Erythroblast (primary cell): ENCODE measurements at regions not wholly inside any gene's neighbourhood (a gene's known extent, or its start where the extent isn't known, plus 50 kb on each side); places are given as distances from the start of the nearest gene placed in this dataset.
"Not testable (repeated sequence)": the region's sequence is repeated elsewhere in the genome, so short reads cannot be mapped to it uniquely, and the experiment has no call there.

Source experiments
- DNase-seq, 2 experiments: peaks; one replicate each; lab custom pipeline; 2025; lab: John Stamatoyannopoulos, UW
- GATA1 ChIP-seq: IDR thresholded peaks from 2 replicates; pipeline ENCODE4 v1.6.1; 2011; ENCODE audit warnings: low read depth, mild to moderate bottlenecking, control low read depth, low read length, moderate library complexity
- POLR2A ChIP-seq: IDR thresholded peaks from 2 replicates; pipeline ENCODE4 v1.6.1; 2011; ENCODE audit warnings: mild to moderate bottlenecking, low read length

DNA sequence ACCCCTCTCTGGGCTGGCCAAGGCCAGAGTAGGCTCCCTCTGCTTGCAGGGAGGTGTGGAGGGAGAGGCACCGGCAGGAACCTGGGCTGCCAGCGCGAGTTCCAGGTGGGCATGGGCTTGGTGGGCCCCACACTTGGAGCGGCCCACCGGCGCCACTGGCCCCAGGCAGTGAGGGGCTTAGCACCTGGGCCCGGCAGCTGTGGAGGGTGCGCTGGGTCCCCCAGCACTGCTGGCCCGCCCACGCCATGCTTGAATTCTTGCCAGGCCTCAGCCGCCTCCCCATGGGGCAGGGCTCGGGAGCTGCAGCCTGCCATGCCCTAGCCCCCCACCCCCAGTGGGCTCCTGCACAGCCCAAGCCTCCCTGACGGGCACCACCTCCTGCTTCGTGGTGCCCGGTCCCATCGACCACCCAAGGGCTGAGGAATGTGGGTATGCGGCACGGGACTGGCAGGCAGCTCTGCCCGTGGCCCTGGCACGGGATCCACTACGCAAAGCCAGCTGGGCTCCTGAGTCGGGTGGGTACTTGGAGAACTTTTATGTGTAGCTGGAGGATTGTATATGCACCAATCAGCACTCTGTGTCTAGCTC, 1648.0 kb downstream of the OLFM4 start:
- no peak for TF ChIP-seq GATA1
- TF ChIP-seq POLR2A: no peak
- no peak for DNase-seq

DNA sequence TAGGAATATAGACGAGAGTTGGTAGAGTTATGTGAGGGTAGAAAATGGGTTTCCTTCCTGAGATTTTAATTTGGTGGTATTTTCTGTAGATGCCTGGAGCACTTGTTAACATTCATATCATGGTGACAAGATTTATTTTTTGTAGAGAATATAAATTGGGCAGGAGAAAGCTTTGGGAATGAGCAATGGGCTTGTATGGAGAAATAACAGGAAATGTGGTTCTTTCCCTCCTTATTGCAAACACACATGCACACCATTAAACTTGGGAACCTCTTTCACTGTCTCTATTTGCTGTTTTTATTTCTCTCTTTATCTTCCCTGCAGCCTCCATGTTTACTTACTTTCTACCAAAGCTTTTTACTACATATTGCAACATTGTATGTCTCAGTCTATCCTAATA, 1653.6 kb downstream of the OLFM4 start:
- no peak for TF ChIP-seq GATA1
- TF ChIP-seq POLR2A: no peak
- no peak for DNase-seq

DNA sequence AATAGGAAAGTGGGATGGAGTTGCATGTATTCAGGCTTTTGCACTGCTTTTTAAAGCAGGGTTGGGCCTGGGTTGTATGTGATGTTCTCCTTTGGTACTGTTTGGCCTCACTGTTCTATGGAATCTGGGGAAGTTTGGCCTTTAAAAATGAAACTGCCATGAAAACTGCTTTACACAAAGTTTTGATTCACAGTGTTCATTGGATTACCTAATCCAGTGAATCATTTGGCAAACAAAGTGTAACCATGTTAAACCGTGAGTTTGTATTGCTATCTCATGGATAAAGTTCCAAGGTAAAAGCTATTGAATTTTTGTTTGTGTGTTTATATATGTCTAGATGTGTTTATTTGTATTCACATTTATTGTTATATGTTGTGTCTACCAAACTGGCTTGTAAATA, 1658.6 kb downstream of the OLFM4 start:
- TF ChIP-seq GATA1 (no peak), POLR2A (no peak)
- DNase-seq: no peak

DNA sequence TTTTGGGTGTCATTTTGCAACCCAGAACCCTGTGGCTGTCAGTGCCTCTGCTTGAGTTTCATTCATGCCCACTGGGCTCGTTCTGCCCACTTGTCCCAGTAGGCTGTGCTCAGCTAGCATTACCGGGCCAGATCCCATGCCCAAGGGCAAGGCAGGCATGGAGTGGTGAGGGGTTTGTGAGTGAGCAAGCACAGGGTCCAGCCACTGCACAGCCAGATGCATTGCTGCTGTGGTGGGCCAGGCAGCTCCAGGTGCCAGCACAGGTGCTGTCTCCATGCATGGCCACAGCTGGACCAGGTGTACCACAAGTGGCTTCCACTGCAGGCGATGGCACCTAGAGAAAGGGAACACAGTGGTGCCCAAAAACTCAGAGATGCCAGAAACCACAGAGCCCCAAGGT, 1671.2 kb downstream of the OLFM4 start:
- no peak for TF ChIP-seq GATA1
- TF ChIP-seq POLR2A: no peak
- no peak for DNase-seq

DNA sequence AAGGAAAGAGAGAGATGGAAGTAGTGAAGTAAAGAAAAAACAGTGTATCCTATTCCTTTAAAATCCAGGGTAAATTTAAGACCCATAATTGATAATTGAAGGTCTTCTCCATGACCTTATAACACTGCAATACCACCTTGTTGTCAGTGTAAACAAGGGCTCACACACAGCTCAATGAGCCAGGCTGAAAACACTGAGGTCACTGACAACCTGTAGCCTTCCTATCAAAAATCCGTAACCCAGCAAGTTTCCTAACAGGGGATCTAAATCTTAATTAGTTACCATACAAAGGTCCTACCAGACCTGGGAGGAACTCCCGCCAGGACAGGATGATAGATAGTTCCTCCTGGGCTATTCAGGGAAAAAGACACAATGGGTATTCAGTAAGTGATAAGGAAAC, 1677.1 kb downstream of the OLFM4 start:
- DNase-seq: no peak
- TF ChIP-seq GATA1: no peak
- TF ChIP-seq POLR2A: no peak

DNA sequence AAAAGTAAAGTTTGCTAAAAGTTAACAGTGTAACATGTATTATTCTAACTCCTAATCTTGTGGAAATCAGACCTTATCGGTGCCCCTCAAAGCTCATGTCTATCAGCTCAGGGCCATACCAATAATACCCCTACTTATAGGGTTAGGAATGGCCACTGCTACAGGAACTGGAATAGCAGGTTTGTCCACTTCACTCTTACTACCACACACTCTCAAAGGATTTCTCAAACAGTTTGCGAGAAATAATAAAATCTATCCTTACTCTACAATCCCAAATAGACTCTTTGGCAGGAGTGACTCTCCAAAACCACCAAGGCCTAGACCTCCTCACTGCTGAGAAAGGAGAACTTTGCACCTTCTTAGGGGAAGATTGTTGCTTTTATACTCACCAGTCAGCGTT, 1677.7 kb downstream of the OLFM4 start:
- TF ChIP-seq POLR2A: no peak
- no peak for TF ChIP-seq GATA1
- DNase-seq: no peak

DNA sequence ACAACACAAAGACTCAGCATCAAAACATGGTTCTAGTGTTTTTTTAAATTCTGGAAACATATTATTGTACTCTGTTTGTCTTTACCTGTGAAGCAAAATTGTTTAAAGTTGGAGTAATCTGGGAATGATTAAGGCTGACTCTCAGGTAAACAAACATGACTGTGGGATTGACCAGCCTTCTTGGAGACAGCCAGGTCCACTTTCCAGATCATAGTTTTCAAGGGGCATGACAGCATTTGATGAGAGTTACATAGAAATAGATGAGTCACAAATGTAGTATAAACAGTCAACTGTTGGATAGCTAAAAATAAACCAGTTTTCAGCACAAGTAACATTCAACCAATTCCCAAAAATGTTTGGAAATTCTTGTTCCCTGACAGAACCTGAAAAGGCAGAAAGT, 1680.9 kb downstream of the OLFM4 start:
- no peak for DNase-seq
- no peak for TF ChIP-seq GATA1

DNA sequence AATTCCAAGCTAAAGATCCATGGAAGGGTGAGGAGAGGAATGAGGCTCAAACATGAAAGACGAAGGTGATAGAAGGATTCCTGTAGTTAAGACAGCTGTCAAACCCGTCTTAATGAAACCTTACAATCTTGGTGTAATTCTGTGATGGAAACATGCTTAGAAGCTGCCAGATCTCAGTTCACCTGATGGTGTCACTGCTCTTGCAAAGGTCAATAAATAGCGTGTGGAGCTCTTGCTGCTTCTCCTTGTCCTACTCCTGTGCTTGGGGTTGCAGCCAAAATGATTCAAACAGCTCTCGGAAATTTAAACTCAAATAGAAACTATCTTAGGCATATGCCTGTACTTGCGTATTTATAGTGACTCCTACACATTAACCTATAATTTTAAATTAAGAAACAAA, 1705.0 kb downstream of the OLFM4 start:
- no peak for TF ChIP-seq POLR2A
- TF ChIP-seq GATA1: no peak
- DNase-seq: no peak

DNA sequence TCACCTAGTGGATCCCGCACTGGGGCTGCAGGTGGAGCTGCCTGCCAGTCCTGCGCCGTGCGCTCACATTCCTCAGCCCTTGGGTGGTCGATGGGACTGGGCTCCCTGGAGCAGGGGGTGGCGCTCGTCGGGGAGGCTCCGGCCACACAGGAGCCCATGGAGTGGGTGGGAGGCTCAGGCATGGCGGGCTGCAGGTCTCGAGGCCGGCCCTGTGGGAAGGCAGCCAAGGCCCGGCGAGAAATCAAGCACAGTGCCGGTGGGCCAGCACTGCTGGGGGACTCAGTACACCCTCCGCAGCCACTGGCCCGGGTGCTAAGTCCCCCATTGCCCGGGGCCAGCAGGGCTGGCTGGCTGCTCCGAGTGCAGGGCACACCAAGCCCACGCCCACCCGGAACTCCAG, 1708.6 kb downstream of the OLFM4 start:
- DNase-seq: not testable (repeated sequence)

DNA sequence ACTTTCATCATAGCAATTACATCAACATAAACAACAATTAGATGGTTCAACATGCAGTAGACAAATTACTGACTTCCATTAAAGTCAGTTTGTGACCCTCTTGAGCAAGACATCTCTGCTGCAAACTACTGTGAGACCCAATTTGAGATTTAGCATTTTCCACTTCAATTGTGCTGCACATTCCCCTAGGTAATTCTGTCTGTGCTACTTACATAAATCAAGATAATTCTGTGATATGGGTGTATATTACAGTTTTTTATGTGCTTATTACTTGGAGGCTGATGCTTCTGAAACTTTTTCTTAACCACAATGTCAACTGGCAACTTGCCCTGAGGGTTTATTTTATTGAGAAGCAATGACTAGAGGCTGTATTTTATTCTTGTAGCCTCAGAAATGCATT, 1714.4 kb downstream of the OLFM4 start:
- DNase-seq: no peak
- TF ChIP-seq POLR2A (no peak), GATA1 (no peak)

DNA sequence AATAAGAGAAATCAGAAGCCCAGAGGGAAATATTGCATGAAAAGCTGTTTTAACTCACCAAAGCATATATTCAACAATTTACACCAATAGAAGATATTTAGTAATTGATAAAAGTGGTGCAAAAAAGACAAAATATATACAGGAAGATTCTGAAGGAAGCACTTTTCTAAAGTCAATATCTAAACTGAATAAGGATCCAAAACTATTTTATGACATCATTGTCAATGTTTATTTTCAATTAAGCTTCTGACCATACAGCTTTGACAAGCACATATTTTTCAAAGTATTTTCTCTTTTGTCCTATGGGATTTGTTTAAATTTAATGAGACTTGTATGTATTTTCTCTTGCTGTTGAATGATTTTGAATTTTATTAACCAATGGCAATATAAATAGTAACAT, 1716.1 kb downstream of the OLFM4 start:
- TF ChIP-seq GATA1 (no peak), POLR2A (no peak)
- no peak for DNase-seq

DNA sequence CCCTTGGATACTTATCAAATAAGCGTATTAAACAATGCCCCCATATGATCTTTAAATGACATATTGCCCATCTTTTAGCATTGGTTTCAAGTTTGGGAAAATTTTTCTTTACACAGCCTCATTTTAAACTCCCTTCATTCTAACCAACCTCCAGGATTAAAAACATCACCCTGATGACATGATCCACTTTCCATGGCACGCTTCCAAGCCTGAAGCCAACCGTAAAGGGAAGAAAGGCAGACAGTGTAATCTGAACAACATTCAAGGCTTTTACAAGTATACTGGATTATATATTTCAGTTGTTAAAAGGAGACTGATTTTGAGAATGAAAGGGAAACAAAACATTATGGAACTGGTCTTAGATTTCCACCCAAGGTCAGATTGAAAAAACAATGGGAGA, 1721.9 kb downstream of the OLFM4 start:
- DNase-seq: no peak
- TF ChIP-seq GATA1 (no peak), POLR2A (no peak)

DNA sequence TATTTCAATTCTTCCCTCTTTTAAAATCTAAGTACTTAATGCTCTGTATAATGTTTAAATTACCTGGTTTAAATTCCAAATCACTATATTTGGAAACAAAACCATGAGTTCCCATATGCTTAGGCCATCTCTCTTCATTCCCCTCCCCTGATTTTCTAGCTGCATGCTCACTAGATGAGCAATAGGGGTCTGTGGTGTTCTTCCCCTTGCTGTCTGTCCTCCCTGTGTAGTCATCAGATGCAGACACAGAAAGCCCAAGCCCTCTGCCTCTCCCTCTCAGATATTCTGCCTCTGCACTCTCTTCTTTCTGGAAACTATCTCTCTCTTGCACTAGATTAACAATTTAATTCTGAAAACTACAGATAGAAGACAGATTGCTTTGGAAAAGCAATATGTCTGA, 1730.2 kb downstream of the OLFM4 start:
- TF ChIP-seq POLR2A (no peak), GATA1 (no peak)
- DNase-seq: no peak

DNA sequence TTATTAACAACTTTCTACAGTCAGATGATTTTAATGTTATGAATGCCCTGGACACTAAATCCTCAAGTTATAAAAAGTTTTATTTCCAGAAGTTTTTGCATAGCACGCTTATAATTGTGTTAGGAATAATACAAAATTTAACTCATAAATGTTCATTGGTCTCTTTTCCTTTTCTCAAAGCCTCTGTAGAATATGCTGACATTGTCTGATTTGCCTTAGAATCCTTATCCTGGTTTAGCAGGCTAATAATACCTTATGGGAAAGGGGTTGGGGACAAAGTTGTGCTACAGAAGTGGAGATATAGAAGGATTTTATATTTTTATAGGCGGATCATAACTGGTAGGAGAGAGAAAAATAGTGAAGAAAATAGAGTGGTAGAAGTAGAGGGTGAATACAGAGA, 1739.6 kb downstream of the OLFM4 start:
- no peak for TF ChIP-seq POLR2A
- TF ChIP-seq GATA1: no peak
- no peak for DNase-seq

DNA sequence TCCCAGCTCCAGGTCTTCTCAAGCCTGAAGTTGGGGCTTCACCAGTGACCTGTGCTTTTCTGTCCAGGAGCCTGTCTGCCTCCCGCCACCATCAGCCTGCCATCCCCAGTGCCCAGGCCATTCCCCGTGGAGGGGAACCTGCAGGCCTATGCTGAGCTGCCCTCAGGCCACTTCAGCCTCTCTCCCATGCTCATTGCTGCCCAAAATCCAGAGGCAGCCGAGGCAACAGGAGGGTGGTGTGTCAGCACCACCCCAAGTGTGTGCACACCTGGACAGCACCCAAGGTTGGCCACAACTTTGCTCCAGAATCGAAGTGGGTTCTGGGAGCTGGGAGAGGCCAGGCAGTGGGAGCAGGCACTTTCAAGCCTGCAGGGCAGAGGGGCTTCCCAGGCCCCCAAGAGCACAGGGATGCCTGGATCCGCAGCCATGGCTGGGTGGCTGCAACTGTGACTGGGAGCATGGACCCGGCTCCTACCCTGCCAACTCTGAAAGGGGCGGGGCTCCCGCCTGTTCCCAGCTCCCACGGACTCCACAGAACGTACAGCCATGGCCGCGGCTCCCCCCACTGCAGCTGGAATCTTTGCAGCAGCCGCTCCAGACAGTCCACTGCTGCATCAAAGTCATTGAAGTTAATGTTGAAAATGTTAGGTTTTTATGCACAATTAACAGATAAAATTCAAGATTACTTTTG, 1747.0 kb downstream of the OLFM4 start:
- no peak for TF ChIP-seq POLR2A
- no peak for TF ChIP-seq GATA1
- no peak for DNase-seq

DNA sequence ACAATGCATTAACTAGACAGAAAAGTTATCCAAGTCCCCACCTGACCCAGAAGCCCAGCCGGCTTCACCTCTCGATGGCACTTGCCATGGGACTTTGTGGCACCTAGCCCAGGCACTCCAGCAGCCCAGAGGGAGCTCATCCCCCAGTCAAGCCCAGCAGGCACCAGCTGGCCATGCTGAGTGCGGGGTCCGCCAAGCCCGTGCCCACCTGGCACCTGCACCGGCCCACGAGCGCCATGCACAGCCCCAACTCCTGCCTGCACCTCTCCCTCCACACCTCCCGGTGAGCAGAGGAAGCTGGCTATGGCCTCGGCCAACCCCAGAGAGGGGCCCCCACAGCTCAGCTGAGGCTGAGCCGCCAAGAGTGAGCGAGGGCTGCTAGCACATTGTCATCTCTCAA, 1759.1 kb downstream of the OLFM4 start:
- TF ChIP-seq GATA1 (no peak), POLR2A (no peak)
- DNase-seq: no peak
